Adipocyte (in vitro differentiated cells): ENCODE measurements at regions not wholly inside any gene's neighbourhood (a gene's known extent, or its start where the extent isn't known, plus 50 kb on each side); places are given as distances from the start of the nearest gene placed in this dataset.
A peak's percentile ranks its signal among the peaks of the same experiment; 100 is the strongest.

Source experiments
- DNase-seq: peaks from one replicate; pipeline ENCODE4 v3.0.0-alpha.2; 2015; ENCODE audit warnings: low read depth
- H3K27me3 ChIP-seq: replicated peaks from 2 replicates; pipeline ENCODE4 v1.7.0; 2013; ENCODE audit warnings: mild to moderate bottlenecking, low read length, moderate library complexity; ENCODE audit not compliant: control insufficient read depth, insufficient read depth
- H3K36me3 ChIP-seq: 2 replicates; pipeline ENCODE4 v1.7.0; 2013; ENCODE audit warnings: low read length, mild to moderate bottlenecking, moderate library complexity; ENCODE audit not compliant: control insufficient read depth, insufficient read depth, severe bottlenecking
- H3K4me1 ChIP-seq: 2 replicates; pipeline ENCODE4 v1.7.0; 2013; ENCODE audit warnings: mild to moderate bottlenecking, low read length, moderate library complexity; ENCODE audit not compliant: control insufficient read depth, insufficient read depth
- H3K4me3 ChIP-seq: 2 replicates; pipeline ENCODE4 v1.7.0; 2013; ENCODE audit warnings: mild to moderate bottlenecking, low read length, moderate library complexity
- H3K9ac ChIP-seq: 2 replicates; pipeline ENCODE4 v1.7.0; 2013; ENCODE audit warnings: mild to moderate bottlenecking, low read length, moderate library complexity
- H3K9me3 ChIP-seq: 2 replicates; pipeline ENCODE4 v1.7.0; 2013; ENCODE audit warnings: mild to moderate bottlenecking, low read length, moderate library complexity; ENCODE audit not compliant: control insufficient read depth

GRCh38 chr17:14921936-14922335 lies 343.2 kb downstream of the PMP22 start:
- H3K9me3 ChIP-seq: no peaks in the 10 kb centered on the region
- no peaks in the 10 kb centered on the region for H3K36me3 ChIP-seq
- peaks cover 8% of the 10 kb centered on the region for H3K4me1 ChIP-seq
- H3K27me3 ChIP-seq: no peaks in the 10 kb centered on the region
- no peak overlapping the region for H3K9ac ChIP-seq
- no peak for DNase-seq
- H3K4me3 ChIP-seq: no peak overlapping the region

- Histone ChIP-seq H3K9me3 (peaks cover 5% of the 10 kb centered on the region), H3K36me3 (no peaks in the 10 kb centered on the region), H3K4me3 (no peak overlapping the region), H3K27me3 (no peaks in the 10 kb centered on the region), H3K4me1 (peaks cover 8% of the 10 kb centered on the region), H3K9ac (no peak overlapping the region)
- no peak for DNase-seq
Measured at GRCh38 chr17:14919631-14920213, 345.4 kb downstream of the PMP22 start.

GRCh38 chr17:14919094-14919493 lies 346.0 kb downstream of the PMP22 start:
- Histone ChIP-seq H3K4me1 (peaks cover 8% of the 10 kb centered on the region), H3K9me3 (peaks cover 5% of the 10 kb centered on the region), H3K27me3 (no peaks in the 10 kb centered on the region), H3K36me3 (no peaks in the 10 kb centered on the region), H3K9ac (no peak overlapping the region), H3K4me3 (no peak overlapping the region)
- no peak for DNase-seq

- Histone ChIP-seq H3K4me3 (no peak overlapping the region), H3K9ac (no peak overlapping the region), H3K4me1 (peaks cover 5% of the 10 kb centered on the region), H3K36me3 (no peaks in the 10 kb centered on the region), H3K27me3 (no peaks in the 10 kb centered on the region), H3K9me3 (peaks cover 5% of the 10 kb centered on the region)
- DNase-seq: peak; percentile 57
Measured at GRCh38 chr17:14918540-14918939, 346.6 kb downstream of the PMP22 start.

GRCh38 chr17:14910916-14911315 lies 354.2 kb downstream of the PMP22 start:
- Histone ChIP-seq H3K9me3 (peaks cover 2% of the 10 kb centered on the region), H3K27me3 (no peaks in the 10 kb centered on the region), H3K36me3 (no peaks in the 10 kb centered on the region), H3K4me3 (no peak overlapping the region), H3K4me1 (no peaks in the 10 kb centered on the region), H3K9ac (no peak overlapping the region)
- no peak for DNase-seq

GRCh38 chr17:14904386-14904785 lies 360.7 kb downstream of the PMP22 start:
- Histone ChIP-seq H3K4me3 (no peak overlapping the region), H3K9ac (no peak overlapping the region), H3K9me3 (no peaks in the 10 kb centered on the region), H3K4me1 (peaks cover 8% of the 10 kb centered on the region), H3K36me3 (no peaks in the 10 kb centered on the region), H3K27me3 (no peaks in the 10 kb centered on the region)
- DNase-seq: no peak

GRCh38 chr17:14903854-14904253 lies 361.3 kb downstream of the PMP22 start:
- Histone ChIP-seq H3K9me3 (peaks cover 1% of the 10 kb centered on the region), H3K27me3 (no peaks in the 10 kb centered on the region), H3K36me3 (no peaks in the 10 kb centered on the region), H3K9ac (no peak overlapping the region), H3K4me1 (peaks cover 8% of the 10 kb centered on the region), H3K4me3 (no peak overlapping the region)
- DNase-seq: peak; percentile 22

GRCh38 chr17:14902803-14903202 lies 362.3 kb downstream of the PMP22 start:
- H3K9me3 ChIP-seq: peaks cover 9% of the 10 kb centered on the region
- no peaks in the 10 kb centered on the region for H3K27me3 ChIP-seq
- DNase-seq: no peak
- no peak overlapping the region for H3K4me3 ChIP-seq
- H3K4me1 ChIP-seq: peaks cover 8% of the 10 kb centered on the region
- H3K9ac ChIP-seq: no peak overlapping the region
- H3K36me3 ChIP-seq: no peaks in the 10 kb centered on the region

GRCh38 chr17:14902297-14902696 lies 362.8 kb downstream of the PMP22 start:
- peaks cover 11% of the 10 kb centered on the region for H3K9me3 ChIP-seq
- H3K9ac ChIP-seq: no peak overlapping the region
- no peak overlapping the region for H3K4me3 ChIP-seq
- no peaks in the 10 kb centered on the region for H3K36me3 ChIP-seq
- DNase-seq: no peak
- H3K27me3 ChIP-seq: no peaks in the 10 kb centered on the region
- peaks cover 8% of the 10 kb centered on the region for H3K4me1 ChIP-seq

- H3K4me1 ChIP-seq: peaks cover 8% of the 10 kb centered on the region
Measured at GRCh38 chr17:14901376-14901775, 363.8 kb downstream of the PMP22 start.

GRCh38 chr17:14886200-14886739 lies 378.9 kb downstream of the PMP22 start:
- Histone ChIP-seq H3K4me3 (no peak overlapping the region), H3K36me3 (no peaks in the 10 kb centered on the region), H3K9me3 (peaks cover 47% of the 10 kb centered on the region), H3K9ac (no peak overlapping the region), H3K4me1 (no peaks in the 10 kb centered on the region), H3K27me3 (no peaks in the 10 kb centered on the region)
- DNase-seq: peak; percentile 13

More at GRCh38 chr17:14901376-14901775, 363.8 kb downstream of the PMP22 start:
- Histone ChIP-seq H3K27me3 (no peaks in the 10 kb centered on the region), H3K36me3 (no peaks in the 10 kb centered on the region), H3K4me3 (no peak overlapping the region), H3K9me3 (peaks cover 11% of the 10 kb centered on the region), H3K9ac (no peak overlapping the region)
- DNase-seq: no peak

- no peaks in the 10 kb centered on the region for H3K4me1 ChIP-seq
- H3K36me3 ChIP-seq: no peaks in the 10 kb centered on the region
- H3K9me3 ChIP-seq: peaks cover 26% of the 10 kb centered on the region
- DNase-seq: peak; percentile 30
- H3K9ac ChIP-seq: no peak overlapping the region
- no peak overlapping the region for H3K4me3 ChIP-seq
- H3K27me3 ChIP-seq: no peaks in the 10 kb centered on the region
Measured at GRCh38 chr17:14882131-14882530, 383.0 kb downstream of the PMP22 start.
